ENCODE measurements at regions not wholly inside any gene's neighbourhood (a gene's known extent, or its start where the extent isn't known, plus 50 kb on each side); places are given as distances from the start of the nearest gene placed in this dataset.

- TF ChIP-seq CTCF (IDR thresholded peaks at IDR 0.05; ENCODE audit: insufficient read depth, low read length) = no peak
- no peak for DNase-seq (ENCODE audit: low read depth)
- no peak overlapping the region for H3K4me3 ChIP-seq (ENCODE audit: low read depth, low read length)
Measured at GRCh38 chr7:51882412-51882811, 565.8 kb upstream of the COBL start.

- no peak for TF ChIP-seq CTCF (IDR thresholded peaks at IDR 0.05; ENCODE audit: insufficient read depth, low read length)
- DNase-seq (ENCODE audit: low read depth) = no peak
- H3K4me3 ChIP-seq (ENCODE audit: low read depth, low read length) = no peak overlapping the region
Measured at GRCh38 chr7:51881309-51881708, 564.7 kb upstream of the COBL start.

GRCh38 chr7:51878865-51879264 is 562.3 kb upstream of the COBL start:
- no peak overlapping the region for H3K4me3 ChIP-seq (ENCODE audit: low read depth, low read length)
- DNase-seq (ENCODE audit: low read depth) = no peak
- TF ChIP-seq CTCF (IDR thresholded peaks at IDR 0.05; ENCODE audit: insufficient read depth, low read length) = no peak

GRCh38 chr7:51869452-51869851 is 552.8 kb upstream of the COBL start:
- TF ChIP-seq CTCF (IDR thresholded peaks at IDR 0.05; ENCODE audit: insufficient read depth, low read length) = no peak
- no peak overlapping the region for H3K4me3 ChIP-seq (ENCODE audit: low read depth, low read length)
- no peak for DNase-seq (ENCODE audit: low read depth)

GRCh38 chr7:51867117-51867516 is 550.5 kb upstream of the COBL start:
- TF ChIP-seq CTCF (IDR thresholded peaks at IDR 0.05; ENCODE audit: insufficient read depth, low read length) = no peak
- DNase-seq (ENCODE audit: low read depth) = no peak

GRCh38 chr7:51860305-51860704 is 543.7 kb upstream of the COBL start:
- TF ChIP-seq CTCF (IDR thresholded peaks at IDR 0.05; ENCODE audit: insufficient read depth, low read length) = no peak
- no peak for DNase-seq (ENCODE audit: low read depth)
- H3K4me3 ChIP-seq (ENCODE audit: low read depth, low read length) = no peak overlapping the region

More at GRCh38 chr7:51867117-51867516, 550.5 kb upstream of the COBL start:
- H3K4me3 ChIP-seq (ENCODE audit: low read depth, low read length) = no peak overlapping the region

- DNase-seq (ENCODE audit: low read depth) = no peak
- H3K4me3 ChIP-seq (ENCODE audit: low read depth, low read length) = no peak overlapping the region
- no peak for TF ChIP-seq CTCF (IDR thresholded peaks at IDR 0.05; ENCODE audit: insufficient read depth, low read length)
Measured at GRCh38 chr7:51850126-51850525, 533.5 kb upstream of the COBL start.

Measured in fibroblast of the aortic adventitia (primary cell).